LNCAP (cell line): ENCODE measurements at regions not wholly inside any gene's neighbourhood (a gene's known extent, or its start where the extent isn't known, plus 50 kb on each side); places are given as distances from the start of the nearest gene placed in this dataset.

Source experiments
- CTCF ChIP-seq: fragments of 450-650 bp; IDR thresholded peaks from 2 replicates; pipeline ENCODE4 v1.5.1; 2017; ENCODE audit warnings: mild to moderate bottlenecking

DNA sequence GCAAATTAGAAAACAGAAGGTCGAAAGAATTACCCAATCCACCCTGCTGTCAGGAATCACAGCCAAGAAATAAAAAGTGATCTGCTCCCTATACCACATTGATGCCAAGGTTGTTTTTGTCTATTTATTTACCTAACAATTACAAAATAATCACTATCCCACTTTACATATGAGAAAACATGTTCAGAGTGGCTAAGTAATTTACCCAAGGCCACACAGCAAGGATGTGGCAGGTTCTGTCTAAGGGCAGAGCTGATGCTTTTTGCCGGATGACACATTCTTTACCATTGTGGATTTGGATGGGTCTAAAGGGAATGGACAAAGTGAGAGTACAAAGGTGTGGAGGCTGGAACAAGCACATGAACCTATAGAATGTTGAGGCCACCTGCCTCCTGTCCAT lies 460.7 kb downstream of the INSC start:
- no peak for TF ChIP-seq CTCF

GRCh38 chr11:15576769-15577168 lies 462.0 kb downstream of the INSC start:
- TF ChIP-seq CTCF: no peak

- no peak for TF ChIP-seq CTCF
Observed at GRCh38 chr11:15577519-15577918, 462.8 kb downstream of the INSC start.

DNA sequence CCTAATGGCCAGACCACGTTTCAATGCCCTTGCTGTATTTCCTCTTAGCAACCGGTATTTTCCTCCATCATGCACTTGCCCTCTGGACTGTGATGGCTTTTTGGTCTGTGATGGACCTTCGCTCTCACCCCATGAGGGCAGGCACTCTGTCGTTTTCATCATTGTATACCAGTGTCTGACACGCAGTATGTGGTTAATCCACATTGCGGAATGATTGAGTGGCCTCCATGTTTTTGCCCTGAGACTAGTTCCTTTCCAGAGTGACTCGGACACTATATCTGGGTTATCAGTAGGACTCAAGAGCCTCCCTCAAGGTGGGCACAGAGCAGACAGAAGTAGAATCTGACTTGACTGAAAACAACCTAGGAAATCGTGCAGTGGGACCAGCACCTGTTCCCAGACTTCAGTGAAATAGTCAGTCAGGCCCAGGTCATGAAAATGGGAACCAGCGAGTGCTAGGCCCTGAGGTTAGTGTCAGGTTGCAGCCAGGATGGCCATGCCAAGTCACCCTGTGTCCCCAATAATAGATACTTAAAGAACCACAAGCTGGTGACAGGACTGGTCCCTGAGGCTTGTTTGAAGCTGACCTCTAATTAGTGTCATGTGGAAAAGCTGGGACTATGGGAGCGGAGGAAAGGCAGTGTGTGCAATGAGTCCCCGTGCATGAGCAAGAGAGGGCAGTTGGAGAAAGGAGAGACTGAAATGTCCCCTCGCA lies 464.7 kb downstream of the INSC start:
- TF ChIP-seq CTCF: no peak

- no peak for TF ChIP-seq CTCF
Observed at GRCh38 chr11:15580056-15580774, 465.5 kb downstream of the INSC start.

- no peak for TF ChIP-seq CTCF
Observed at GRCh38 chr11:15580775-15581095, 466.0 kb downstream of the INSC start.

- TF ChIP-seq CTCF: no peak
Observed at GRCh38 chr11:15584158-15584557, 469.4 kb downstream of the INSC start.
